GM21717 (cell line): ENCODE measurements at regions not wholly inside any gene's neighbourhood (a gene's known extent, or its start where the extent isn't known, plus 50 kb on each side); places are given as distances from the start of the nearest gene placed in this dataset.

Experiments
- ATAC-seq: cut with Tn5 transposase; IDR thresholded peaks from one replicate; pipeline ENCODE4 v1.9.1; 2021; ENCODE audit warnings: mild to moderate bottlenecking, moderate library complexity; ENCODE audit not compliant: unreplicated experiment

DNA sequence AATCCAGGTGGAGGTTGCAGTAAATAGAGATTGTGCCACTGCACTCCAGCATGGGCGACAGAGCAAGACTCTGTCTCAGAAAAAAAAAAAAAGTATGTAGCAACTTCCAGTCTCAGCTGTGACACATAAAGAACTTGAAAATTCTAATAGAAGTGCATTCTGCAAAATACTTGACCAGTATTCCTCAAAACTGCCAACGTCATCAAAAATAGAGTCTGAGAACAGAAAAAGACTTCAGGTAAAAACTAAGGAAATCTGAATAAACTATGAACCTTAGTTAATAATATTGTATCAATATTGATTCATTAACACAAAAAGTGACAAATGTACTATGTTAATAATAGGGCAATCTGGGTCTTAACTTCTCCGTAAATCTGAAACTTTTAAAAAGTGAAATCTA is 76.7 kb upstream of the WDR75 start:
- no peak for ATAC-seq

DNA sequence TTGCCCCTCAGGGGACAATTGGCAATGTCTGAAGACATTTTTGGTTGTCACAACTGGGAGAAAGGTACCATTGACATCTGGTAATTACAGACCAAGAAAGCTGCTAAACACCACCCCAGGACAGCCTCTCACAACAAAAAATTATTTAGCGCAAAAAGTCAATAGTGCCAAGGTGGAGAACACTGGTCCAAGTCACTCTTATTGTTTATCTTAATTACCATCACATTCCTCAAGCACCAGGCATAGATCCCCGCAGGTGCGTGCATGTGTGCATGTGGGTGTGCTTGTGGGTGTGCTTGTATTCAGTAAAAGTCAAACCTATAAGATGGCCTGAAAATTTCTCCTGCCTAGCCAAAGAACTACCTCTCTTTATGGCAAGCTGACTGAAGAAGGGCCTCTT is 74.9 kb upstream of the WDR75 start:
- no peak for ATAC-seq

DNA sequence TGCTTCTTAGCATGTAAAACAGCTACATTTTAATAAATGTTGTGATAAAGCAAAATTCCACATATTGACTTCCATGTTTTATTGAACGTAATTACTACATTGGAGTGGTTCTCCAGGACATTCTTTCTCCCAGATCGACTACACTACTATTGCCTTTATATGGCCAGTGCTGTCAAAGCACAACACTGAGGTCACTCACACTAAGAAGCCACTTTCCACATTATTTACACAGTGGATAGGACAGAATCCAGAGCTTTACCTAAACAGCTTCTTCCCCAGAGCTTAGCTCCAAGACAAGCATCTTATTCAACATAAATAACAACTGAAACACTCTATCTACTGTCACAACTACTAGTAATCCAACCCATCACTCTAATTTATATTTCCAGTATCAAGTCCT is 73.9 kb upstream of the WDR75 start:
- no peak for ATAC-seq

DNA sequence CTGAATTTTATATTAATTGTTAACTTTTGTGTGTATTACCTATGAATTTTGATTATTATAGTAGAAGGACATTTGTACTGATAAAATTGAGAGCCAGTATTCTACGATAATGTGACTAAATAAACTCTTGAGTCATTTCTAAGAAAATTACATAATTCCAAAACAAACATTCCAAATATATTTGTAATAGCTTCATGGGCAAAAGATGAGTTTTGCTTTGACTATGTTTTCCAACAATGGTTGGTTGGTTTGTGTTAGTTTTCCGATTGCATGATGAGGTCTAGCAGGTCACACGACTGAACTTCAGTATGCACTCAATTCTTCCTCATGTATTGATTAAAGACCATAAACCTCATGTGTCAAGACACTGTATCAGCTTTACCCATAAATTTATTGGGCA is 71.7 kb upstream of the WDR75 start:
- no peak for ATAC-seq

DNA sequence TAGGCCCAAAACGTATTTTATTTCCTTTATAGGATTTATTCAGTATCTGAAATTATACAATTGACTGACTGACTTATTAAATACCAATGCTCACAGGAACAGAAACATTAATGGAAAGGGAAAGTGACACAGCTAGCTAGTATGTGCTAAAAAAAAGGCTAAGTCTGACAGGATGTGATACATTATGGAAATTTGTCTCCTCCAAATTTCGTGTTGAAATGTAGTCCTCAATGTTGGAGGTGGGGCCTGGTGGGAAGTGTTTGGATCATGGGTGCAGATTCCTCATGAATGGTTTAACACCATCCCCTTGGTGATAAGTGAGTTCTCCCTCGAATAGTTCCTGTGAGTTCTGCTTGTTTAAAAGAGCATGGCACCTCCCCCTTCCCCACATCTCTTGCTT is 70.6 kb upstream of the WDR75 start:
- no peak for ATAC-seq

DNA sequence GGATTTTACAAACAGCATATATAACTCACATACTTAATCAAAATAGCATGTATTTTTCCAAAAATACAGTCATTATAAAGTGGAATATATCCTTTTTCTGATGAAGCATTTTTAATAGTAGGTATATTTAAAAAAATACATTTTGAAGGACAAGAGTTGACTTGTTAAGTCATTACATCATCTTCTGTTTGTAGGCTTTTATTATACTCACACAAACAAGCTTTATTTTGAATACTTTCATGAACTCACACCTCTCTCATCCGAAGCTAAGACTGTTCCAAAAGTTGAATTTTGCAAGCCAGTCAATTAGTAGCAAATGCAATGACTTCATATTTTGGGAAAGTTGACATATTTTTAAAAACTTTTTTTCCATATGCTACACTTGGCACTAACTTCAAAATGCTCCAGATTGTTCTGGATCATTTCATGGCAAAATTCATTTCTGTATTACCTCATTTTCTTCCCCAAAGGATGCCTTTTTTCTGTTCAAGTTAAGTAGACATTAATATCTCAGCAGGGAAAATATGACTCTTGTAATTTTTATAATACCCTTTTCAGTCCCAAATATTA is 68.5 kb upstream of the WDR75 start:
- ATAC-seq = no peak

DNA sequence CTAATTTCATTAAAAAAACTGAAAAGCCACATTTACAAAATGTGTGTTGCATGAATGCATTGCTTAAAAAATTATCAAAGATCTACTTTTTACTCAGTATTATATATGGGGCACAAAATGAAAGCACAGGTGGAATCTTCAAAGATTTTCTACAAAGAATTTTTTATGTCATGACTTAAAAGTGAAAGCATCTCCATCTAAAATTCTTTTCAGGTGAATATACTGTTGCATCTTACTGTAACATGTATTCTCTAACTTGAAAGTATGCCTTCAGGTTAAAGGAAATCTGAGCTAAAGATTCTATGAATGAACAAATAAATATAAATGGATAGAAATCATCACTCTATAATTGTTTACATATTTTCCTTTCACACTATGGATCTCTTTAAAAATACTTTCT is 66.8 kb upstream of the WDR75 start:
- ATAC-seq = no peak

DNA sequence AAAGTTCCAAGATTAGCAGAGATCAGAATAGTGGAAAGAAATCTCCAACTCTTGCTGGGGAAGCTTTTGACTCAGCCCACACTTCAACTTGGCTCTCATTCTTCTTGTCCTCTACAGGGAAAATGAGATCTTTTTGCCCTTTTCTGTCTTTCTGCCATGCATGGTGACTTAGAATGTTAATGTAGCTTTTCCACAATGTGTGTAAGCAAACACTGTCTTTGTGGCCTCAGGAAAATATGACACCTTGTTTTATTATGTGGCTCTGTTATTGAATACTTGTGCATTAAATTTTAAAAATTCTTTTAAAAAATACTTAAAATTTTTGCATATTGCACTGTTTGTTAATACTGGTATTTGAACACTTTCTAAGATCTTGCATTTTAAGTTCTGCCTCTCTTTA is 65.4 kb upstream of the WDR75 start:
- ATAC-seq = no peak

DNA sequence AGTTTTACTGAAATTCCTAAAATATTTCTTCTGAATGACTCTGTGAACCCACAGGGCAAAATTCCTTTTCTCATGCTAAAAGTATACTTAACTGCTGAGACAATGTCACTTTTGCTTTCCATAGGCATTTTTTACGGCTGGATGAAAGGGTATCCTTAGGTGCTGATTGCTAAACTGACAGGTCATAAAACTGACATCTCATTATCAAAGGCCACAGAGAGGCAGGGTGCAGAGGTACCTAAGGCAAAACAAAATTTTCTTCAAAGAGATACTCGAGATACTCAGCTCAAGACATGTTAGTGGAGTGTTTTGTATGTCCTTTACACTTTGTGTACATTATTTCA is 62.0 kb upstream of the WDR75 start:
- no peak for ATAC-seq

DNA sequence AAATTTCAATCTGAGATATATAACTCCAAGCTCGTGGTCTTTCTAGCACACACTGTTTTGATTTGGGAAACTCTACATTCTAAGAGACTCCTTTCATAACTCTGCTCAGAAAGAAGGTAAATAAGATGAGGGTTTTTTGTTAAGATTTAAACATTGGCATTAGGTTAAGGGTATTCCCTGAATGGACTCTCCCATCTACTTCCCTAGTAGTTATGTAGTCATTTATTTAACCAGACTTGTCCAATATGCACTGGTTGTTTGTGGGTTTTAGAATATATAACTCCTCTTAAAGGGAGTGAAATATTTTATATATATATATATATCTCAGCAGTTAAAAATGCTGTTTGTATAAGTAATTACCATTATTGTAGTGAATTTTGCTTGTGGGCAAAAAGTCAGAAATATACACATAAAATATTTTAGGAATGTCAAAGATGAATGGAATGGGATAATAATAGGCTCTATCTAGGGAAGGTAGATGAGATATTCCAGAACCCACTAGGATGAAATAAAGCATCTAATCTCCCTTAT is 61.5 kb upstream of the WDR75 start:
- no peak for ATAC-seq

DNA sequence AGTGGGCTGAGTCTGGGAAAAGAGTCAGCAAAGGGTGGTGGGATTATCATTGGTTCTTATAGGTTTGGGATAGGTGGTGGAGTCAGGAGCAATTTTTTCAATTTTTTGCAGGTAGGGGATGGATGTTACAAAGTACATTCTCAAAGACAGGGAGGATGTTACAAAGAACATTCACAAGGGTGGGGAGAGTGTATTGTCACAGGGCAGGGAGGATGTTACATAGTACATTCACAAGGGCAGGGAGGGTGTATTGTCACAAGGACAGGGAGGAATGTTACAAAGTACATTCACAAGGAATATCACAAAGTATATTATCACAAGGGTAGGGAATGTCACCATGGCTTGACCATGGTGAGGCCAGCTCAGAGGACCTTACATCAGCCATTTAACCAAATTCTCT is 58.6 kb upstream of the WDR75 start:
- ATAC-seq = no peak

DNA sequence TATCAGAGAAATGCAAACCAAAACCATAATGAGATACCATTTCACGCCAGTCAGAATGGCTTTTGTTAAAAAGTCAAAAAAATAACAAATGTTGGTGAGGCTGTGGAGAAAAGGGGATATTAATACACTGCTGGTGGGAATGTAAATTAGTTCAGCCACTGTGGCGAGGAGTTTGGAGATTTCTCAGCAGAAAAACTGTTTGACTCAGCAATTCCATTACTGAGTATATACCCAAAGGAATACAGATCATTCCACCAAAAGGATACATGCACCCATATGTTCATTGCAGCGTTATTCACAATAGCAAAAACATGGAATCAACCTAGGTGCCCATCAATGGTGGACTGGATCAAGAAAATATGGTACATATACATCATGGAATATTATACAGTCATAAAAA is 54.5 kb upstream of the WDR75 start:
- no peak for ATAC-seq

DNA sequence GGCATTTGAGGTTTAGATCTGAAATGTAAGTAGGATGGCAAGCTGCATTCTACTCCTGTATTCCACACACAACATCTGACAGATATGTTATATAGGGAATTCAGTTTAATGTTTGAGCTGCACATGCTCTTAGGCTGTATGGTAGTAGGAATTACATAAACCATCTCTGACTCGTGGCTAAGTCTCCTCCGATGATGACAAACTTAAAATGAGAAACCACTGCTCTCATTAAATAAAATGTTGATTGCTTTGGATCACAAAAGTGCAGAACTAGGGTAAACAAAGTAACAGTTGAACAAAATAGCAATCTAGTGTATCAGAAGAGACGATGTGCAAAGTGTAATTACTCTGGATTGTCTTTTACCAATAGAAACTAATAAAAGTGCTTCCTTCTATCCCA is 50.1 kb upstream of the WDR75 start:
- ATAC-seq = no peak
